HG02852 (cell line): ENCODE measurements at regions not wholly inside any gene's neighbourhood (a gene's known extent, or its start where the extent isn't known, plus 50 kb on each side); places are given as distances from the start of the nearest gene placed in this dataset.
A peak's percentile ranks its signal among the peaks of the same experiment; 100 is the strongest.

Experiments used
- ATAC-seq: cut with Tn5 transposase; IDR thresholded peaks from one replicate; pipeline ENCODE4 v1.9.1; 2021; ENCODE audit warnings: mild to moderate bottlenecking, moderate library complexity; ENCODE audit not compliant: unreplicated experiment

GRCh38 chr3:189548053-189548452, 83.1 kb upstream of the TP63 start:
- ATAC-seq = no peak

- ATAC-seq = no peak
These were observed 80.2 kb upstream of the TP63 start for GRCh38 chr3:189551007-189551406.

- no peak for ATAC-seq
These were observed 76.2 kb upstream of the TP63 start for GRCh38 chr3:189554868-189555557.

- no peak for ATAC-seq
These were observed 75.7 kb upstream of the TP63 start for GRCh38 chr3:189555558-189555881.

GRCh38 chr3:189557824-189558223, 73.4 kb upstream of the TP63 start:
- ATAC-seq = no peak

DNA sequence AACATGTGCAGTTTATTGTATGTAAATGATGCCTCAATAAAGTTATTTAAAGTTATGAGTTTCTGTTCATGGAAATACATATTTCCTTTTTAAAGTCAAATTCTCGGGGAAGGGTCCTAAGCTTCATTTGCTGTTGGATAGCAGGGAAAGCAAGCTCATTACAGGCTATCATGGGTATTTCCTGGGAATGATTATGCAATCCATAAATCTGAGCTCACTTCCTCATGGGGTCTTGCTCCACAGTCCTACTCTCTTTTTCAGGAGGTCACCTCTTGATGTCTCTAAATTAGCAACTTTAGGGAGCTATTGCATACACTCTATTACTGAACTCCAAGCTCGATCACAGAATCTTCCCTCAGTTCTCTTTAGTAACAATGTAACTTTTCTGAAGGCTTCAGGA, 69.9 kb upstream of the TP63 start:
- no peak for ATAC-seq

DNA sequence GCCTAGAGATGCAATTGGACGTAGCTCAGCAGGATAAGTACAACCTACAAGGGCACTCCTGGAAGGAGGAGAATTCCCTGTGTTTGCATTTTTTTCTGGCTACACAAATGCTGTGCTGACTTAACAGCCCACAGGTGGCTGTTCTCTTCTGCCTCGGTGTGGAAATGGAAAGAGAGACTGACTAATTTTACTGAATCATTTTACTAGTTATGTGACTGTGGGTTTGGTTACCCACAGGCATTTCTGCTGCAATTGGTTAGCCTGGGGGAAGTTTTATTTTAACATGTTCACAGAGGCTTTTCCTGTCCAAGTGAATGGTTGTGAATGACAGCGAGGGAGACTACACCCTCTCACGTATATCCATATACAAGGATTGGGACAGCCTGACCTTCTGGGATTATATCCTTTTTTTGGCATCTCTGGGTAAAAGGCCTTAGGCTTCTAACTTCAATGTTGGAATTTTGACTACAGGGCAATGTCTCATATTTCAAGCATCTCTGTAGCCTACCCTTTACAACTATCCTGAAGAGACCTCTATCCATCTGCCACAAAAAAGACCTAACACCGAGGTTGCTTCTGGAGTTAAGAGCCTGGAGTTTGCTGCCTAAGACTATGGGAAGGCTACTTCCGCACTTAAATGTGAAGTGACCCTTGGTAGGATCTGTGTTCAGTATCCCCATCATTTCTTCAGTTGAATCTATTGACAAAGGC, 67.2 kb upstream of the TP63 start:
- peak; percentile 85 for ATAC-seq

DNA sequence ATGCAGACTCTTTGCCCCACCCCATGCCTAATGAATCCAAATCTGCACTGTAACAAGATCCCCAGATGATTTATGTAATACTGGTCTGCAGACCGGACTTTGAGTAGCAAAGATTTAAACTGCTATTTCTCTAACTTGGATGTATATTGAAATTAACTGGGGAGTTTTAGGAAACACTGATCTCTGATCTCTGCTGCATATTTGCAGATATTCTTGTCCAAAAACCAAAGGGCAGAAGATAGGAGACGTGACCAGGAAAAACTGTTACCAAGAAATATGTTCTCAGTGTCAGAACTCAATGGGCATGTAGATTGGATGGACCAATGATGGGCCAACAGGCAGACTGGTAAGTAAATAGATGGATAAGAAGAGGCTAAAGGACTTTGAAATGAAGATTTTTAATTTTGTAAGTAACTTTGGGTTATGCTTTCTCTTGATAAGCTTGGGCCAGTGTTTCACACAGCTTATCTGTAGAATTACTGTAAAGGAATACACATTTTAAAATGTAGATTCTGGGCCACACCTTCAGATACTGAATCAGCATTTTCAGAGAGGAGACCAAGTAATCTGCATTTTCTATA, 64.5 kb upstream of the TP63 start:
- no peak for ATAC-seq

GRCh38 chr3:189567322-189567721, 63.9 kb upstream of the TP63 start:
- ATAC-seq = peak; percentile 19

GRCh38 chr3:189567766-189568420, 63.3 kb upstream of the TP63 start:
- ATAC-seq = peak; percentile 21

- no peak for ATAC-seq
These were observed 62.2 kb upstream of the TP63 start for GRCh38 chr3:189568961-189569360.

- no peak for ATAC-seq
These were observed 61.7 kb upstream of the TP63 start for GRCh38 chr3:189569473-189569872.

DNA sequence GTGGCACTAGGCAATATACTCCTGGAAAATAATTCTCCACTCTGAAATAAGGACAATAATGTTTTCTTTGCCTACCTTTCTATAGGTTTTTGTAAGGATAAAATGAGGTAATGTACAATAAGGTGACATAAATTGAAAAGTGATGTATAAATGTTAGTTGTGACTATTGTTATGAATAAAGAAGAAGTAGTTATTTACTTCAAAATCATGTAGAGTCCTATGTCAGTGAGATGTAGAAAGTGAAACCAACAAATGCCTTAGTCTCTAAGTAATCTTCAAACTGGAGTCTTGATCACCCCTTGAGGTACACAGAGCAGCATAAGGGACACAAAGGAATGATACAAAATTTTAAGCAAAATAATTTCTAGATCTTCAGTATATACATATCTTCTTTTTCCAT, 60.3 kb upstream of the TP63 start:
- peak; percentile 45 for ATAC-seq

DNA sequence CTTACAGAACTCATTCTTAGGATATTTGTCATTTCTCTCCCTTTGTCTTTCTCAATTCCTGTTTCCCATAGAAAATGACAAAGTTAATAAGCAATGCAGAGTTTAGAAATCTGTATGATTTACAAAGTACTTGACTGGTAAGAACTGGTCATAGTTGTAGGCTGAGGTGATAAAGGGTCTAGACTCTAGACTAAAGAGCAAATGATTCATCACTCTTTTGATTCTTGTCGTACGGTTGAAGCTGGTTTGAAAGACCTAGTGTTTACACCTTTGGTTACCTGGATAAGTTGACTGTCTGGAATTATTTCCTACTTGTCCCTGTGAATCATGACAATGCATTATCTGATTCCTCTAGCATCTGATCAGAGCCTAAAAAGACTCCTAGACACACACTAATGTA, 58.9 kb upstream of the TP63 start:
- ATAC-seq = no peak

GRCh38 chr3:189573004-189573403, 58.2 kb upstream of the TP63 start:
- ATAC-seq = peak; percentile 58

- ATAC-seq = no peak
These were observed 54.7 kb upstream of the TP63 start for GRCh38 chr3:189576486-189576885.

- ATAC-seq = no peak
These were observed 53.9 kb upstream of the TP63 start for GRCh38 chr3:189577050-189577951.

DNA sequence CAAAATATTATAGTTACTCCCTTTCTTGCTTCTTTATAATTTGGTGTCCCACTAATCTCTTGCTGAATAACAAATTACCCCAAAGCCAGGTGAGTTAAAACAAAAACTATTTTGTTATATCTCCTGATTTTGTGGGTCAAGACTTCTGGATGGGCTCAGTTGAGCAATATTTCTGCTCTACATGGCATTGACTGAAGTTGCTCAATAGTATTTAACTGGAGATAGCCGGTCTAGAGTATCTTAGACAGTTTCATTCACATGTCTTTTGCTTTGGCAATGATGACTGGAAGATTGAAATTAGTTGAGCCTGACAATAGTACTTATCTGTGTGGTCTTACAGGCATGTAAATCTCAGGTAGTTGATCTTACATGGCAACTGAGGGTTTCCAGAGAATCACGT, 51.0 kb upstream of the TP63 start:
- no peak for ATAC-seq
